ENCODE measurements at regions not wholly inside any gene's neighbourhood (a gene's known extent, or its start where the extent isn't known, plus 50 kb on each side); places are given as distances from the start of the nearest gene placed in this dataset.
"Not testable (repeated sequence)": the region's sequence is repeated elsewhere in the genome, so short reads cannot be mapped to it uniquely, and the experiment has no call there.

- Mint-ChIP-seq H3K9me3 (peaks cover 0 to 5% (median 1%) of the 10 kb centered on the region in 11 donors), H3K4me1 (no peaks in the 10 kb centered on the region), H3K4me3 (no peak overlapping the region), H3K27ac (no peak overlapping the region), H3K27me3 (peaks cover 0 to 6% (median 0%) of the 10 kb centered on the region in 5 donors), H3K36me3 (no peaks in the 10 kb centered on the region)
- Histone ChIP-seq H3K27ac (ENCODE audit: low read depth, low read length) (no peak overlapping the region), H3K36me3 (ENCODE audit: control insufficient read depth in 2 of 3, insufficient read depth in 3 of 3, low read length in 3 of 3) (no peaks in the 10 kb centered on the region), H3K9me3 (ENCODE audit: control insufficient read depth in 2 of 3, low read length in 3 of 3) (no peaks in the 10 kb centered on the region), H3K4me3 (ENCODE audit: low read length) (no peak overlapping the region), H3K4me1 (ENCODE audit: control insufficient read depth in 2 of 2, insufficient read depth in 2 of 2, low read length in 2 of 2) (no peaks in the 10 kb centered on the region), H3K27me3 (ENCODE audit: control insufficient read depth in 2 of 2, insufficient read depth in 2 of 2, low read length in 2 of 2) (no peaks in the 10 kb centered on the region)
- CTCF ChIA-PET, result no interaction called here
- POLR2A ChIA-PET, result no interaction called here
- ATAC-seq, result no peak
- DNase-seq, result no peak
- intact Hi-C loops (cut with micrococcal nuclease), result no loop called here
These were observed 192.3 kb upstream of the GRIN3A start for GRCh38 chr9:101930783-101931182.

GRCh38 chr9:101925498-101925897 lies 187.1 kb upstream of the GRIN3A start:
- H3K4me1 Mint-ChIP-seq, result no peaks in the 10 kb centered on the region
- H3K27me3 Mint-ChIP-seq, result no peaks in the 10 kb centered on the region
- no peaks in the 10 kb centered on the region for H3K4me1 ChIP-seq (ENCODE audit: control insufficient read depth in 2 of 2, insufficient read depth in 2 of 2, low read length in 2 of 2)
- H3K9me3 Mint-ChIP-seq, result peaks cover 0 to 6% (median 2%) of the 10 kb centered on the region in 11 donors
- H3K27ac Mint-ChIP-seq, result no peak overlapping the region
- no peaks in the 10 kb centered on the region for H3K36me3 Mint-ChIP-seq
- CTCF ChIA-PET, result no interaction called here
- H3K27ac ChIP-seq (ENCODE audit: low read depth, low read length), result no peak overlapping the region
- intact Hi-C loops (cut with micrococcal nuclease), result no loop called here
- no peak for ATAC-seq
- no peaks in the 10 kb centered on the region for H3K27me3 ChIP-seq (ENCODE audit: control insufficient read depth in 2 of 2, insufficient read depth in 2 of 2, low read length in 2 of 2)
- no peak overlapping the region for H3K4me3 Mint-ChIP-seq
- POLR2A ChIA-PET, result no interaction called here
- no peak overlapping the region for H3K4me3 ChIP-seq (ENCODE audit: low read length)
- H3K36me3 ChIP-seq (ENCODE audit: control insufficient read depth in 2 of 3, insufficient read depth in 3 of 3, low read length in 3 of 3), result no peaks in the 10 kb centered on the region
- no peaks in the 10 kb centered on the region for H3K9me3 ChIP-seq (ENCODE audit: control insufficient read depth in 2 of 3, low read length in 3 of 3)
- DNase-seq, result no peak

GRCh38 chr9:101923451-101923850 lies 185.0 kb upstream of the GRIN3A start:
- no peak for DNase-seq
- H3K9me3 Mint-ChIP-seq, result peaks cover 0 to 6% (median under 1%) of the 10 kb centered on the region in 11 donors
- intact Hi-C loops (cut with micrococcal nuclease), result no loop called here
- Histone ChIP-seq H3K27ac (ENCODE audit: low read depth, low read length) (no peak overlapping the region), H3K27me3 (ENCODE audit: control insufficient read depth in 2 of 2, insufficient read depth in 2 of 2, low read length in 2 of 2) (no peaks in the 10 kb centered on the region), H3K36me3 (ENCODE audit: control insufficient read depth in 2 of 3, insufficient read depth in 3 of 3, low read length in 3 of 3) (no peaks in the 10 kb centered on the region), H3K4me3 (ENCODE audit: low read length) (no peak overlapping the region), H3K9me3 (ENCODE audit: control insufficient read depth in 2 of 3, low read length in 3 of 3) (no peaks in the 10 kb centered on the region), H3K4me1 (ENCODE audit: control insufficient read depth in 2 of 2, insufficient read depth in 2 of 2, low read length in 2 of 2) (no peaks in the 10 kb centered on the region)
- H3K27ac Mint-ChIP-seq, result no peak overlapping the region
- ChIA-PET POLR2A (interaction anchor here (0.6 kb wide), 1 partner anchor 15 kb away, joined by 3 read pairs; no protein-coding TSS in a partner anchor), CTCF (no interaction called here)
- H3K27me3 Mint-ChIP-seq, result no peaks in the 10 kb centered on the region
- H3K36me3 Mint-ChIP-seq, result no peaks in the 10 kb centered on the region
- H3K4me3 Mint-ChIP-seq, result no peak overlapping the region
- no peak for ATAC-seq
- H3K4me1 Mint-ChIP-seq, result no peaks in the 10 kb centered on the region

GRCh38 chr9:101916948-101917347 lies 178.5 kb upstream of the GRIN3A start:
- H3K4me3 Mint-ChIP-seq; CTCF ChIA-PET; POLR2A ChIA-PET; H3K27me3 ChIP-seq (ENCODE audit: control insufficient read depth in 2 of 2, insufficient read depth in 2 of 2, low read length in 2 of 2); H3K4me3 ChIP-seq (ENCODE audit: low read length); H3K9me3 Mint-ChIP-seq; H3K27ac ChIP-seq (ENCODE audit: low read depth, low read length); H3K4me1 ChIP-seq (ENCODE audit: control insufficient read depth in 2 of 2, insufficient read depth in 2 of 2, low read length in 2 of 2); H3K27ac Mint-ChIP-seq; ATAC-seq; H3K27me3 Mint-ChIP-seq; DNase-seq; H3K36me3 ChIP-seq (ENCODE audit: control insufficient read depth in 2 of 3, insufficient read depth in 3 of 3, low read length in 3 of 3); H3K36me3 Mint-ChIP-seq; H3K9me3 ChIP-seq (ENCODE audit: control insufficient read depth in 2 of 3, low read length in 3 of 3); intact Hi-C loops (cut with micrococcal nuclease); H3K4me1 Mint-ChIP-seq: not testable (repeated sequence)

- Histone ChIP-seq H3K27me3 (ENCODE audit: control insufficient read depth in 2 of 2, insufficient read depth in 2 of 2, low read length in 2 of 2) (no peaks in the 10 kb centered on the region), H3K9me3 (ENCODE audit: control insufficient read depth in 2 of 3, low read length in 3 of 3) (no peaks in the 10 kb centered on the region), H3K27ac (ENCODE audit: low read depth, low read length) (no peak overlapping the region), H3K36me3 (ENCODE audit: control insufficient read depth in 2 of 3, insufficient read depth in 3 of 3, low read length in 3 of 3) (no peaks in the 10 kb centered on the region), H3K4me1 (ENCODE audit: control insufficient read depth in 2 of 2, insufficient read depth in 2 of 2, low read length in 2 of 2) (no peaks in the 10 kb centered on the region), H3K4me3 (ENCODE audit: low read length) (no peak overlapping the region)
- CTCF ChIA-PET, result no interaction called here
- Mint-ChIP-seq H3K27me3 (no peaks in the 10 kb centered on the region), H3K9me3 (peaks cover 0 to 6% (median 0%) of the 10 kb centered on the region in 11 donors), H3K4me3 (no peak overlapping the region), H3K36me3 (no peaks in the 10 kb centered on the region), H3K27ac (no peak overlapping the region), H3K4me1 (no peaks in the 10 kb centered on the region)
- DNase-seq, result no peak
- intact Hi-C loops (cut with micrococcal nuclease), result no loop called here
- POLR2A ChIA-PET, result no interaction called here
- no peak for ATAC-seq
These were observed 177.0 kb upstream of the GRIN3A start for GRCh38 chr9:101915482-101915881.

- ChIA-PET POLR2A (no interaction called here), CTCF (no interaction called here)
- no peaks in the 10 kb centered on the region for H3K4me1 Mint-ChIP-seq
- intact Hi-C loops (cut with micrococcal nuclease), result no loop called here
- no peaks in the 10 kb centered on the region for H3K27me3 Mint-ChIP-seq
- no peak for ATAC-seq
- no peak overlapping the region for H3K27ac ChIP-seq (ENCODE audit: low read depth, low read length)
- H3K27me3 ChIP-seq (ENCODE audit: control insufficient read depth in 2 of 2, insufficient read depth in 2 of 2, low read length in 2 of 2), result no peaks in the 10 kb centered on the region
- H3K9me3 Mint-ChIP-seq, result peaks cover 0 to 7% (median under 1%) of the 10 kb centered on the region in 11 donors
- no peak overlapping the region for H3K4me3 ChIP-seq (ENCODE audit: low read length)
- DNase-seq, result no peak
- no peaks in the 10 kb centered on the region for H3K36me3 Mint-ChIP-seq
- H3K9me3 ChIP-seq (ENCODE audit: control insufficient read depth in 2 of 3, low read length in 3 of 3), result no peaks in the 10 kb centered on the region
- no peaks in the 10 kb centered on the region for H3K36me3 ChIP-seq (ENCODE audit: control insufficient read depth in 2 of 3, insufficient read depth in 3 of 3, low read length in 3 of 3)
- H3K4me1 ChIP-seq (ENCODE audit: control insufficient read depth in 2 of 2, insufficient read depth in 2 of 2, low read length in 2 of 2), result no peaks in the 10 kb centered on the region
- no peak overlapping the region for H3K27ac Mint-ChIP-seq
- H3K4me3 Mint-ChIP-seq, result no peak overlapping the region
These were observed 174.3 kb upstream of the GRIN3A start for GRCh38 chr9:101912698-101913097.

GRCh38 chr9:101907466-101907865 lies 169.0 kb upstream of the GRIN3A start:
- Histone ChIP-seq H3K36me3 (ENCODE audit: control insufficient read depth in 2 of 3, insufficient read depth in 3 of 3, low read length in 3 of 3) (no peaks in the 10 kb centered on the region), H3K4me1 (ENCODE audit: control insufficient read depth in 2 of 2, insufficient read depth in 2 of 2, low read length in 2 of 2) (no peaks in the 10 kb centered on the region), H3K27ac (ENCODE audit: low read depth, low read length) (no peak overlapping the region), H3K27me3 (ENCODE audit: control insufficient read depth in 2 of 2, insufficient read depth in 2 of 2, low read length in 2 of 2) (no peaks in the 10 kb centered on the region), H3K4me3 (ENCODE audit: low read length) (no peak overlapping the region), H3K9me3 (ENCODE audit: control insufficient read depth in 2 of 3, low read length in 3 of 3) (no peaks in the 10 kb centered on the region)
- CTCF ChIA-PET, result no interaction called here
- DNase-seq, result no peak
- intact Hi-C loops (cut with micrococcal nuclease), result no loop called here
- Mint-ChIP-seq H3K4me3 (no peak overlapping the region), H3K9me3 (peaks cover 0 to 9% (median 3%) of the 10 kb centered on the region in 11 donors), H3K36me3 (no peaks in the 10 kb centered on the region), H3K27me3 (no peaks in the 10 kb centered on the region), H3K27ac (no peak overlapping the region), H3K4me1 (no peaks in the 10 kb centered on the region)
- POLR2A ChIA-PET, result no interaction called here
- no peak for ATAC-seq
